Caco-2 (cell line): ENCODE measurements at regions not wholly inside any gene's neighbourhood (a gene's known extent, or its start where the extent isn't known, plus 50 kb on each side); places are given as distances from the start of the nearest gene placed in this dataset.

ENCODE experiments used
- BruUV-seq: library from RNA; stranded (reverse); fragments of 400-500 nt; replicated peaks from 2 replicates; lab custom pipeline; 2021; lab: Mats Ljungman, UMichigan
- CTCF ChIA-PET: fragments of 300-600 bp; sonication (Branson Sonifier 250); formaldehyde crosslinking; loops from one replicate; lab custom pipeline; 2022; ENCODE audit warnings: antibody characterized with exemption; lab: Charles Lee
- POLR2A ChIA-PET: fragments of 300-600 bp; sonication (Branson Sonifier 250); formaldehyde crosslinking; loops from one replicate; lab custom pipeline; 2022; ENCODE audit warnings: antibody characterized with exemption; lab: Charles Lee
- DNase-seq, 2 experiments: peaks; one replicate each; pipeline versions ENCODE4 v3.0.0 to v3.0.0-alpha.2; 2020 to 2022
- H3K27me3 ChIP-seq: replicated peaks from 2 replicates; pipeline ENCODE4 v1.6.0; 2011; ENCODE audit warnings: low read length; ENCODE audit not compliant: control insufficient read depth, insufficient read depth
- H3K36me3 ChIP-seq: 2 replicates; pipeline ENCODE4 v1.5.1; 2011; ENCODE audit warnings: low read length; ENCODE audit not compliant: control insufficient read depth, insufficient read depth
- H3K4me1 ChIP-seq: fragments of 250-450 bp; sonication (Bioruptor Pico); 2 replicates; pipeline ENCODE4 v1.5.1; 2020; ENCODE audit warnings: mild to moderate bottlenecking
- H3K4me3 ChIP-seq: 2 replicates; pipeline ENCODE4 v1.5.1; 2011; ENCODE audit warnings: low read depth, mild to moderate bottlenecking, control low read depth, low read length
- H3K9me3 ChIP-seq: fragments of 250-450 bp; sonication (Bioruptor Pico); 2 replicates; pipeline ENCODE4 v1.5.1; 2020; ENCODE audit warnings: mild to moderate bottlenecking, moderate library complexity
- H3K27ac Mint-ChIP-seq: one replicate; pipeline ENCODE4 v1.8.0; 2022; ENCODE audit warnings: mixed read lengths; ENCODE audit not compliant: unreplicated experiment
- H3K27me3 Mint-ChIP-seq: one replicate; pipeline ENCODE4 v1.8.0; 2022; ENCODE audit warnings: mixed read lengths; ENCODE audit not compliant: insufficient read depth, unreplicated experiment
- H3K36me3 Mint-ChIP-seq: one replicate; pipeline ENCODE4 v1.8.0; 2022; ENCODE audit warnings: mild to moderate bottlenecking, mixed read lengths; ENCODE audit not compliant: insufficient read depth, unreplicated experiment
- H3K4me1 Mint-ChIP-seq: one replicate; pipeline ENCODE4 v1.8.0; 2022; ENCODE audit warnings: low read depth, mixed read lengths; ENCODE audit not compliant: unreplicated experiment
- H3K4me3 Mint-ChIP-seq: one replicate; pipeline ENCODE4 v1.8.0; 2022; ENCODE audit warnings: mild to moderate bottlenecking, moderate library complexity, mixed read lengths; ENCODE audit not compliant: unreplicated experiment
- H3K9me3 Mint-ChIP-seq: one replicate; pipeline ENCODE4 v1.8.0; 2022; ENCODE audit warnings: mixed read lengths; ENCODE audit not compliant: unreplicated experiment
- intact Hi-C: fragments of 100-400 bp; cut with micrococcal nuclease; formaldehyde crosslinking; loops from one replicate; pipeline ENCODE4 v1.10.0; 2022; ENCODE audit not compliant: unreplicated experiment
- TF ChIP-seq, protein P1 (sequence below), 2 experiments: fragments of 200-600 bp in 1 of 2; IDR thresholded peaks; 1 replicate in 1 of 2; 2 replicates in 1 of 2; pipeline versions ENCODE4 v1.5.1 to v1.8.0; 2011 to 2022; ENCODE audit warnings: antibody characterized with exemption in 1 of 2, control low read depth in 1 of 2, inconsistent platforms in 1 of 2, low read depth in 1 of 2, low read length in 1 of 2, mild to moderate bottlenecking in 1 of 2, moderate library complexity in 1 of 2; ENCODE audit not compliant: insufficient read depth in 1 of 2, severe bottlenecking in 1 of 2, unreplicated experiment in 1 of 2

- H3K36me3 Mint-ChIP-seq, result peaks cover 5% of the 10 kb centered on the region
- ChIA-PET POLR2A (no interaction called here), CTCF (no interaction called here)
- peak overlapping the region; percentile 85 for H3K27ac Mint-ChIP-seq
- DNase-seq, result no peak
- H3K9me3 ChIP-seq, result no peaks in the 10 kb centered on the region; the same call in 1 of the 2 replicates
- TF ChIP-seq, protein P1, sequence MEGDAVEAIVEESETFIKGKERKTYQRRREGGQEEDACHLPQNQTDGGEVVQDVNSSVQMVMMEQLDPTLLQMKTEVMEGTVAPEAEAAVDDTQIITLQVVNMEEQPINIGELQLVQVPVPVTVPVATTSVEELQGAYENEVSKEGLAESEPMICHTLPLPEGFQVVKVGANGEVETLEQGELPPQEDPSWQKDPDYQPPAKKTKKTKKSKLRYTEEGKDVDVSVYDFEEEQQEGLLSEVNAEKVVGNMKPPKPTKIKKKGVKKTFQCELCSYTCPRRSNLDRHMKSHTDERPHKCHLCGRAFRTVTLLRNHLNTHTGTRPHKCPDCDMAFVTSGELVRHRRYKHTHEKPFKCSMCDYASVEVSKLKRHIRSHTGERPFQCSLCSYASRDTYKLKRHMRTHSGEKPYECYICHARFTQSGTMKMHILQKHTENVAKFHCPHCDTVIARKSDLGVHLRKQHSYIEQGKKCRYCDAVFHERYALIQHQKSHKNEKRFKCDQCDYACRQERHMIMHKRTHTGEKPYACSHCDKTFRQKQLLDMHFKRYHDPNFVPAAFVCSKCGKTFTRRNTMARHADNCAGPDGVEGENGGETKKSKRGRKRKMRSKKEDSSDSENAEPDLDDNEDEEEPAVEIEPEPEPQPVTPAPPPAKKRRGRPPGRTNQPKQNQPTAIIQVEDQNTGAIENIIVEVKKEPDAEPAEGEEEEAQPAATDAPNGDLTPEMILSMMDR (IDR thresholded peaks at IDR 0.05; ENCODE audit: insufficient read depth in 1 of 2, low read depth in 1 of 2, low read length in 1 of 2, severe bottlenecking in 1 of 2, unreplicated experiment in 1 of 2), result no peak
- BruUV-seq, result no TSS peak
- peaks cover 64% of the 10 kb centered on the region for H3K4me1 Mint-ChIP-seq
- H3K4me3 ChIP-seq, result no peak overlapping the region
- H3K27me3 Mint-ChIP-seq, result no peaks in the 10 kb centered on the region
- peaks cover 59% of the 10 kb centered on the region for H3K4me1 ChIP-seq
- no peaks in the 10 kb centered on the region for H3K36me3 ChIP-seq
- intact Hi-C loops, result loop anchor here (5.0 kb wide), 2 partner anchors 161 to 449 kb away; no protein-coding TSS in a partner anchor
- H3K4me3 Mint-ChIP-seq, result no peak overlapping the region
- peaks cover 24% of the 10 kb centered on the region for H3K9me3 Mint-ChIP-seq
- H3K27me3 ChIP-seq, result no peaks in the 10 kb centered on the region
Measured at GRCh38 chr1:213571419-213571818, 416.4 kb upstream of the PROX1 start.

- BruUV-seq, result no TSS peak
- H3K9me3 Mint-ChIP-seq, result peaks cover 23% of the 10 kb centered on the region
- intact Hi-C loops, result loop anchor here (2.0 to 5.0 kb wide), 5 partner anchors 47 to 450 kb away; no protein-coding TSS in a partner anchor
- Histone ChIP-seq H3K27me3 (no peaks in the 10 kb centered on the region), H3K4me1 (peaks cover 59% of the 10 kb centered on the region), H3K4me3 (no peak overlapping the region), H3K9me3 (peaks cover 3% of the 10 kb centered on the region; the same call in 1 of the 2 replicates), H3K36me3 (no peaks in the 10 kb centered on the region)
- H3K36me3 Mint-ChIP-seq, result peaks cover 5% of the 10 kb centered on the region
- H3K4me1 Mint-ChIP-seq, result peaks cover 64% of the 10 kb centered on the region
- DNase-seq, result no peak
- TF ChIP-seq, protein P1 (IDR thresholded peaks at IDR 0.05; ENCODE audit: insufficient read depth in 1 of 2, low read depth in 1 of 2, low read length in 1 of 2, severe bottlenecking in 1 of 2, unreplicated experiment in 1 of 2), result no peak
- no peak overlapping the region for H3K4me3 Mint-ChIP-seq
- peak overlapping the region; percentile 85 for H3K27ac Mint-ChIP-seq
- ChIA-PET POLR2A (no interaction called here), CTCF (no interaction called here)
- H3K27me3 Mint-ChIP-seq, result no peaks in the 10 kb centered on the region
Measured at GRCh38 chr1:213571843-213572242, 415.9 kb upstream of the PROX1 start.

GRCh38 chr1:213572912-213573647 is 414.7 kb upstream of the PROX1 start:
- Histone ChIP-seq H3K27me3 (no peaks in the 10 kb centered on the region), H3K9me3 (peaks cover 12% of the 10 kb centered on the region), H3K4me3 (no peak overlapping the region), H3K4me1 (peaks cover 59% of the 10 kb centered on the region), H3K36me3 (no peaks in the 10 kb centered on the region)
- H3K27me3 Mint-ChIP-seq, result no peaks in the 10 kb centered on the region
- peak overlapping the region; percentile 27 for H3K4me3 Mint-ChIP-seq
- peak overlapping the region; percentile 85 for H3K27ac Mint-ChIP-seq
- BruUV-seq, result TSS peak; percentile 63
- CTCF ChIA-PET, result interaction anchor here (0.5 kb wide), 1 partner anchor 550 kb away, joined by 7 read pairs; no protein-coding TSS in a partner anchor
- peaks cover 64% of the 10 kb centered on the region for H3K4me1 Mint-ChIP-seq
- DNase-seq, result peak; percentile 71 to 73
- TF ChIP-seq, protein P1 (IDR thresholded peaks at IDR 0.05; ENCODE audit: insufficient read depth in 1 of 2, low read depth in 1 of 2, low read length in 1 of 2, severe bottlenecking in 1 of 2, unreplicated experiment in 1 of 2), result no peak
- peaks cover 28% of the 10 kb centered on the region for H3K9me3 Mint-ChIP-seq
- peaks cover 13% of the 10 kb centered on the region for H3K36me3 Mint-ChIP-seq
- POLR2A ChIA-PET, result no interaction called here
- intact Hi-C loops, result loop anchor here (2.0 to 5.0 kb wide), 5 partner anchors 46 to 451 kb away; no protein-coding TSS in a partner anchor
